GM12891 (cell line): ENCODE measurements at regions not wholly inside any gene's neighbourhood (a gene's known extent, or its start where the extent isn't known, plus 50 kb on each side); places are given as distances from the start of the nearest gene placed in this dataset.
"Not testable (repeated sequence)": the region's sequence is repeated elsewhere in the genome, so short reads cannot be mapped to it uniquely, and the experiment has no call there.

Source experiments
- DNase-seq: peaks from one replicate; pipeline ENCODE4 v3.0.0; 2011; ENCODE audit warnings: low spot score; ENCODE audit not compliant: insufficient read length
- FAIRE-seq: peaks from 2 replicates; lab custom pipeline; 2011; peaks lifted over from hg19 to GRCh38; lab: Jason Lieb, UNC
- PAX5 ChIP-seq: IDR thresholded peaks from 2 replicates; pipeline ENCODE4 v1.6.1; 2011; ENCODE audit warnings: low read length, moderate library complexity, mild to moderate bottlenecking; ENCODE audit not compliant: insufficient read depth, severe bottlenecking
- POLR2A ChIP-seq: IDR thresholded peaks from 2 replicates; pipeline ENCODE4 v1.6.1; 2011; ENCODE audit warnings: low read depth, low read length, control low read depth
- POLR2AphosphoS5 ChIP-seq: IDR thresholded peaks from 2 replicates; pipeline ENCODE4 v1.6.1; 2011; ENCODE audit warnings: low read depth, low read length, control low read depth
- POU2F2 ChIP-seq: IDR thresholded peaks from 2 replicates; pipeline ENCODE4 v1.6.1; 2011; ENCODE audit warnings: low read depth, mild to moderate bottlenecking, control low read depth, low read length, moderate library complexity
- SPI1 ChIP-seq: IDR thresholded peaks from 2 replicates; pipeline ENCODE4 v1.6.1; 2011; ENCODE audit warnings: low read depth, low read length, control low read depth
- TAF1 ChIP-seq: IDR thresholded peaks from 2 replicates; pipeline ENCODE4 v1.6.1; 2011; ENCODE audit warnings: low read depth, low read length, control low read depth

DNA sequence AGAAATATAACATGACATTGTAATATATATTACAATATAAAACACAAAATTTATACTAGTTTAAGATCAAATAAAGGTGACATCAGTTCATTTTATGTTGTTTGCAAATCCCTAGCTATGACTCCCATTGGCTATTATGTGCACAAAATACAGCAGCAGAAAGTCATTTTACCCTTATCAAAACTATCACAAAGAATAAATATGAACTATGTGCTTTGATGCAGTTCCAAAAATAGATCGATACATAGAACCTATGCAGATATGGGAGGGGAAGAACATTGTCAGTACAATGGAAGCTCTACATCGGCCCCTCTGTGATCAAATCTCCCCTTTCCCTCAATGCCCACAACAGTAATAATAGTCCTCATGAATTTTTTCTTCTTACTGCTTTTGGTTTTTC, 1038.1 kb upstream of the PCDH20 start:
- no peak for DNase-seq
- no peak for TF ChIP-seq POU2F2
- TF ChIP-seq PAX5 = no peak
- no peak for TF ChIP-seq TAF1
- no peak for TF ChIP-seq POLR2AphosphoS5
- TF ChIP-seq POLR2A = no peak
- TF ChIP-seq SPI1 = no peak
- no peak for FAIRE-seq

DNA sequence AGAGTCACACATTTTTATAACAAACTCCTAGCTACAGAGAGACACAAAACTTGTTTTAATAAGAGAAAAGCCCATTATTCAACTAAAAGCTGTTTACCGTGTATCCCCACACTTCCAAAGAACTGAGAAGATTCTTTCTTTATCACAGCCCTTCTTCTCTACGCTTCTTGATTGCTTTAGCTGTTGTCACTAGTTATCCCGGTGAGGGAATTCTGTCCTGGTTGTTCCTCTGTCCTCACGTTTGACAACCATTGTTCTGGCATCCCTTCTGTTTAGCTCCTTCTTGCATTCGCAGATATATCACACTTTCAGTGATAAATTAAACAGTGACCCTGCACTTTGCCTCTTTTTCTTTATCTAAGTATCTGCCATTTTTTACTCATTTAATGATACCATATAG, 1035.1 kb upstream of the PCDH20 start:
- DNase-seq (no peak), FAIRE-seq (no peak)
- TF ChIP-seq PAX5 = no peak
- no peak for TF ChIP-seq SPI1
- TF ChIP-seq POLR2A = no peak
- no peak for TF ChIP-seq POLR2AphosphoS5
- no peak for TF ChIP-seq TAF1
- TF ChIP-seq POU2F2 = no peak

DNA sequence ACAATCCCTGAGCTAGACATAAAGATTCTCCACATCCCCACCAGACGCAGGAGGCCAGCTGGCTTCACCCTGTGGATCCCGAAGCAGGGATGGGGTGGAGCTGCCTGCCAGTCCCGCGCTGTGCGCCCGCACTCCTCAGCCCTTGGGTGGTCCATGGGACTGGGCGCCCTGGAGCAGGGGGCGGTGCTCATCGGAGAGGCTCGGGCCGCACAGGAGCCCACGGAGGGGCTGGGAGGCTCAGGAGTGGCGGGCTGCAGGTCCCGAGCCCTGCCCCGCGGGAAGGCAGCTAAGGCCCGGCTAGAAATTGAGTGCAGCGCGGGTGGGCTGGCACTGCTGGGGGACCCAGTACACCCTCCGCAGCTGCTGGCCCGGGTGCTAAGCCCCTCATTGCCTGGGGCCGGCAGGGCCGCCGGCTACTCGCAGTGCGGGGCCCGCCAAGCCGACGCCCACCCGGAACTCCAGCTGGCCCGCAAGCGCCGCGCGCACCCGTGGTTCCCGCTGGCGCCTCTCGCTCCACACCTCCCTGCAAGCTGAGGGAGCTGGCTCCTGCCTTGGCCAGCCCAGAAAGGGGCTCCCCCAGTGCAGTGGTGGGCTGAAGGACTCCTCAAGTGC, 1032.2 kb upstream of the PCDH20 start:
- FAIRE-seq, DNase-seq: not testable (repeated sequence)

DNA sequence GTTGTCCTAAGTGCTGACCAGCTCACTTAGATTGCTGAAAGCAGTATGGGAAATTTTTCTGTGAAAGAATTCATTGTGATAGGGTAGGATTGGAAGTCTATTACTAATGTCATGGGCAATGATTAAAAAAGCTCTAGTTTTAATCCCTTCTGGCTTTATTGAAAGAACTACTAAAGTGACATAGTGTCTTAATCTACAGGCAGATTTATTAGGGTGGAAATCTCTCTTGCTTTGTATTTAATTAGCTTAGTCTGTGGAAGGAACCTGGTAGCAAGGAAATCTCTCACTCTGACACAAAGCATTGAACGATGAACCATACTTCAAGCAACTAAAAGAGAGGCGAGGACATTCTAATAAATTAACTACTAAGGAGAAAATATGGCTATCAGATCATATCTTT, 1029.2 kb upstream of the PCDH20 start:
- TF ChIP-seq PAX5 = no peak
- DNase-seq (no peak), FAIRE-seq (no peak)

DNA sequence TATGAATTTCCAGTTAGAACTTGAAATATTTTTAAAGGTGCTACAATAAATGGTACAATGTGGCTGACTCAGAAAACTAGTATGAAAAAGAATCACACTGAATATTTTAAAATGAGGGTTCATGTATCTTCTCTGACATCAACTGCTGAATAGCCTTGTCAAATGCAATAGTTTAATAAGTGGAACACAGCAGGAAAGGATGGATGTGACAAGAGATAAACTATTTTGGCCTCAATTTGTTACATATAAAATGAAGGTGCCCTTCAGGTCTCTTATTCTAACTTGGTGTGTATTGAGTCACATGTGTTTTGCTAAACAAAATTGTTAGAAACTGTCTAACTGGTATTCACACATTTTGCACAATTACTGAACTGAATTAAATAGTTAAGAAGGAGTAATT, 1018.4 kb upstream of the PCDH20 start:
- TF ChIP-seq PAX5 (no peak), POU2F2 (no peak), SPI1 (no peak), TAF1 (no peak), POLR2AphosphoS5 (no peak), POLR2A (no peak)
- FAIRE-seq = no peak
- no peak for DNase-seq

DNA sequence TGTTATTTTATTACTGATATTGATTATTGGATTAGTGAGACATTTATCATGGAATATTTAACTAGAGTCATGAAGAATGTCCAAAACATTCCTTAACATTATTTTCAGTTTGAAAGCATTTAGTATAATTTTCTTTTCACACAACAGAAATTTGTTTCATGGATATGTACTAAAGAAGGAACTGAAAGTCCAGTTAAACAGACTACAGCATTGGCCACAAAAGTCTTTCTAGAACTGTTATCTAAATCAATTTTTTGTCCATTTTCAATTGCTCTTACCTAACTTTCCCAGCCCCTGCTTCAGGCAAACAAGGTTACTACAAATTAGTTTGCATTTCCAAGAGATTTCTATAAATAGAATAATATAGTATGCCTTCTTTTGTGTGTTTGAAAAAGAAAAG, 1018.0 kb upstream of the PCDH20 start:
- TF ChIP-seq POLR2A (no peak), TAF1 (no peak), POU2F2 (no peak), POLR2AphosphoS5 (no peak), PAX5 (no peak), SPI1 (peak; percentile 65; the same call in 1 of the 2 replicates)
- no peak for FAIRE-seq
- DNase-seq = no peak

DNA sequence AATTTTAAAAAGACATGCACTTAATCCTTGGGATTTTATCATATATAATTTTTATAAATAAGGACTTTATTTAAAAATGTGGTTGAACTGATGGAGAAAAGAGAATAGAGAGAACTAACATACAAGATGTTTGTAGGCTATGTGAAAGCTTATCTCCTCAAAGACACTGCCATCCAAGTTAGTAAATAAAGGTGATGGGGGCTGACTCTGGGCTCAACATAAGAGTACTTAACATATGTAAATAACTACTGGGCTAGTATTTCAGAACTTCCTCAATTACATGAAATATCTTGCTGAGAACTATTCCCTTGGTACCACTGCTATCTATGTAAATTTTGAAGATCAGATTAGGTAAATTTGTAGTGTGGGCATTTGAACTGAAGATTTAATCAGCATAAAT, 1017.3 kb upstream of the PCDH20 start:
- TF ChIP-seq POLR2A (no peak), PAX5 (no peak), TAF1 (no peak), POLR2AphosphoS5 (no peak)
- FAIRE-seq = no peak
- DNase-seq = no peak

DNA sequence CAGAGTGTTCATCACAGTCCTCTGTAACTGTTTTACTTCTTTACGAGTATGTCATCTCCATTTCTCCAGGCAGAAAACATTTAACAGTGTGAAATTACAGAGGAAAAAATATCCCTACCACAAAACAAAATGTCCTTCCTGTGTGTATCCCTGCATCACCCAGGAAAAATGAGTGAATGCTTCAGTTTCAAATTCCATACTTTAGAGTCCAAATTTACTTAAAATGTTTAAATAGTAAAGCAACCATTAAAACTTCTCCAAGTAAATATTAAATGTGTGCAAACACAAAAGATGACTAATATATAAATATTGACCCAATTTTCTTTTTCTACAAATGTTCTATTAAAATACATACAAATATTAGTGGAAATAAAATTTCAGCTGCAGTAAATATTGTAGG, 1016.6 kb upstream of the PCDH20 start:
- no peak for TF ChIP-seq SPI1
- TF ChIP-seq POU2F2 = no peak
- TF ChIP-seq POLR2A = no peak
- no peak for TF ChIP-seq POLR2AphosphoS5
- no peak for TF ChIP-seq PAX5
- TF ChIP-seq TAF1 = no peak
- FAIRE-seq (no peak), DNase-seq (no peak)

DNA sequence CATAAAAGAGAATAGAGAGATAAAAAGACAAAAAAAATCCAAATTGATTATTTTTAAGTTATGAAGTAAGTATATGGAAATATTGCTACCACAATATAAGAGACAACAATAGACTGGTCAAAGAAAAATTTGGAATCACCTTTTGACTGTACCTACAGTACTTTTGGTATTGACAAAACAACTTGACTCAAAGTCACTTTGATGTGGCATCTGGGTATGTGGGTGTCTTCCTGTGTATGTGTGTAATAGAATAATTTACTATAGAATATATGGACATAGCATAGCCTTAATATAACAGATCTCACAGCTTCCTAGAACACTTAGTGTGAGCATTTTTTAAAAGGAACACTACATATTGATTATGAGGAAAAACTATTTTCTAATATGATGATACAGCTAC, 1016.2 kb upstream of the PCDH20 start:
- DNase-seq (no peak), FAIRE-seq (no peak)
- TF ChIP-seq POLR2AphosphoS5 (no peak), SPI1 (no peak), POLR2A (no peak), POU2F2 (no peak), TAF1 (no peak), PAX5 (no peak)

DNA sequence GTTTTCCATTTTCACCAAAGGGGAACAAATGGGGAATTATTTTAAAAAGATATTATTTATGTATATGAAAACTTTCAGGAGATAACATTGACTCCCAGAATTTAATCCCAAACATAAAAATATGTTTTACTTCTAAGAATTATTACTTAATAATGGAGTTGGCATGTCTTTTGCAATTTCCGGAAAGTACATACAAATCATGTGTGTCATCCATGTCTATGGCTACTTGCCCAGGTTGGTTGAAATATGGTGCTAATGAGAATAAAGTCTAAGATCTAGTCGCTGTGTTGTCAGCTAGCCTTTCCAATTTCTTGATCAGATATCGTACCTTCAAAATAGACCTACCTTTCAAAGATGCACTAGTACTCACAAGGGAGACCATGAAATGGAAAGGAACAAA, 1003.2 kb upstream of the PCDH20 start:
- TF ChIP-seq POU2F2 = no peak
- no peak for TF ChIP-seq SPI1
- TF ChIP-seq POLR2AphosphoS5 = no peak
- TF ChIP-seq TAF1 = no peak
- TF ChIP-seq POLR2A = no peak
- no peak for TF ChIP-seq PAX5
- no peak for FAIRE-seq
- DNase-seq = no peak

DNA sequence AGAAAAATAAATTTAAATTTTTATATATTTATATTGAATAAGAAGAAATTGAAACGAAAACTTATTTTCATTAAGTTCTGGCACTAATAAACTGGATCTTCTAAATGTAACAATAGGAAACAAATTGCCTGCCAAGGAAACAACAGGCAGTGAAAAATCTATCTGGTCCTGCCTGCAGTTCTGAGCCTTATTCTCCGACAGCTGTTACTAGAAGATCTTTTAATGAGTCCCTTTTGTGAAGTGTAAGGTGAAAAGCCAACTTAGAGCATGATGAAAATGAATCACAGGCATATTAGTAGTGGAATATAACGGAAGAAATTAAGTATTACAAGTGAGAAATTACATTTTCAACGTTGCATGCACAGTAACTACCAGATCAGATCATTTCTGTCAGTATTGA, 1002.7 kb upstream of the PCDH20 start:
- no peak for FAIRE-seq
- TF ChIP-seq PAX5 (no peak), POLR2AphosphoS5 (no peak), TAF1 (no peak), POLR2A (no peak), POU2F2 (no peak), SPI1 (no peak)
- DNase-seq = no peak
